OCI-LY7 (cell line): ENCODE measurements at regions not wholly inside any gene's neighbourhood (a gene's known extent, or its start where the extent isn't known, plus 50 kb on each side); places are given as distances from the start of the nearest gene placed in this dataset.
A peak's percentile ranks its signal among the peaks of the same experiment; 100 is the strongest.

ENCODE experiments used
- BruUV-seq: library from RNA; stranded (reverse); fragments of 400-500 nt; replicated peaks from 2 replicates; lab custom pipeline; 2021; lab: Mats Ljungman, UMichigan
- CTCF ChIA-PET: fragments of 300-600 bp; sonication (Branson Sonifier 250); formaldehyde crosslinking; loops from one replicate; lab custom pipeline; 2022; ENCODE audit warnings: antibody characterized with exemption; ENCODE audit not compliant: unreplicated experiment; lab: Charles Lee
- POLR2A ChIA-PET: fragments of 300-600 bp; sonication (Branson Sonifier 250); formaldehyde crosslinking; loops from one replicate; lab custom pipeline; 2022; ENCODE audit warnings: antibody characterized with exemption; lab: Charles Lee
- DNase-seq: peaks from one replicate; pipeline ENCODE4 v3.0.0-alpha.2; 2015; ENCODE audit warnings: low spot score
- H2AFZ ChIP-seq: fragments of 200-600 bp; sonication (generic), shearing (Covaris generic); 2 replicates; pipeline ENCODE4 v1.6.1; 2014; ENCODE audit warnings: mild to moderate bottlenecking, antibody characterized with exemption, low read length, moderate library complexity
- H3K27ac ChIP-seq: fragments of 200-600 bp; sonication (generic); 2 replicates; pipeline ENCODE4 v1.5.1; 2014; ENCODE audit warnings: mixed run types, low read depth, mild to moderate bottlenecking, moderate library complexity, low read length, inconsistent platforms; ENCODE audit not compliant: poor library complexity, severe bottlenecking
- H3K36me3 ChIP-seq: fragments of 200-600 bp; sonication (generic); 2 replicates; pipeline ENCODE4 v1.6.1; 2014; ENCODE audit warnings: mild to moderate bottlenecking, antibody characterized with exemption, low read length, moderate library complexity, mixed read lengths; ENCODE audit not compliant: insufficient read depth
- H3K4me1 ChIP-seq: fragments of 200-600 bp; sonication (generic); 2 replicates; pipeline ENCODE4 v1.5.1; 2014; ENCODE audit warnings: mild to moderate bottlenecking, low read length; ENCODE audit not compliant: insufficient read depth, poor library complexity, severe bottlenecking
- H3K4me2 ChIP-seq: fragments of 200-600 bp; sonication (generic); 2 replicates; pipeline ENCODE4 v1.6.1; 2014; ENCODE audit warnings: mild to moderate bottlenecking, low read length
- H3K4me3 ChIP-seq: fragments of 200-600 bp; sonication (generic); 2 replicates; pipeline ENCODE4 v1.5.1; 2014; ENCODE audit warnings: mild to moderate bottlenecking, low read depth, low read length; ENCODE audit not compliant: poor library complexity, severe bottlenecking
- H3K79me2 ChIP-seq: fragments of 200-600 bp; sonication (generic); 2 replicates; pipeline ENCODE4 v1.6.1; 2016; ENCODE audit warnings: low read depth, mild to moderate bottlenecking, low read length, moderate library complexity, mixed read lengths; ENCODE audit not compliant: insufficient read depth
- H3K9me2 ChIP-seq: fragments of 200-600 bp; sonication (generic); 2 replicates; pipeline ENCODE4 v1.6.1; 2016; ENCODE audit warnings: mild to moderate bottlenecking, low read length, mixed read lengths; ENCODE audit not compliant: insufficient read depth
- H3K9me3 ChIP-seq: fragments of 200-600 bp; sonication (generic); 2 replicates; pipeline ENCODE4 v1.6.1; 2014; ENCODE audit warnings: mild to moderate bottlenecking, mixed run types, low read length, mixed read lengths
- H4K20me1 ChIP-seq: fragments of 200-600 bp; sonication (generic); 2 replicates; pipeline ENCODE4 v1.6.1; 2014; ENCODE audit warnings: mild to moderate bottlenecking, antibody characterized with exemption, low read length, moderate library complexity, mixed read lengths; ENCODE audit not compliant: insufficient read depth
- CTCF ChIP-seq: fragments of 200-600 bp; sonication (generic); conservative IDR thresholded peaks from 2 replicates; pipeline ENCODE4 v1.5.1; 2014; ENCODE audit warnings: mild to moderate bottlenecking, antibody characterized with exemption, low read length, moderate library complexity, mixed read lengths
- EZH2phosphoT487 ChIP-seq: fragments of 200-600 bp; sonication (generic); IDR thresholded peaks from 2 replicates; pipeline ENCODE4 v1.6.1; 2018; ENCODE audit warnings: low read depth, borderline replicate concordance, mild to moderate bottlenecking, mixed run types, antibody characterized with exemption, low read length, moderate library complexity, mixed read lengths
- intact Hi-C: fragments of 100-400 bp; cut with micrococcal nuclease; formaldehyde crosslinking; loops from one replicate; pipeline ENCODE4 v1.10.0; 2022; ENCODE audit not compliant: unreplicated experiment

GRCh38 chr15:79157631-79158592, 67.3 kb upstream of the RASGRF1 start:
- Histone ChIP-seq H3K4me2 (no peak overlapping the region), H3K36me3 (no peaks in the 10 kb centered on the region), H3K9me3 (no peaks in the 10 kb centered on the region), H3K9me2 (no peaks in the 10 kb centered on the region), H2AFZ (no peak overlapping the region), H3K79me2 (no peaks in the 10 kb centered on the region), H4K20me1 (no peaks in the 10 kb centered on the region), H3K27ac (no peak overlapping the region), H3K4me3 (no peak overlapping the region), H3K4me1 (no peaks in the 10 kb centered on the region)
- ChIA-PET POLR2A (interaction anchor here (0.6 to 0.7 kb wide), 2 partner anchors 20 to 26 kb away, joined by 3 read pairs; no protein-coding TSS in a partner anchor), CTCF (no interaction called here)
- no TSS peak for BruUV-seq
- no peak for TF ChIP-seq CTCF
- TF ChIP-seq EZH2phosphoT487: no peak
- no peak for DNase-seq
- intact Hi-C loops: no loop called here

GRCh38 chr15:79156704-79157375, 66.3 kb upstream of the RASGRF1 start:
- TF ChIP-seq CTCF (no peak), EZH2phosphoT487 (no peak)
- CTCF ChIA-PET: no interaction called here
- H3K79me2 ChIP-seq: no peaks in the 10 kb centered on the region

More at GRCh38 chr15:79156704-79157375, 66.3 kb upstream of the RASGRF1 start:
- H3K9me3 ChIP-seq: no peaks in the 10 kb centered on the region
- H3K4me2 ChIP-seq: no peak overlapping the region
- no TSS peak for BruUV-seq
- no peaks in the 10 kb centered on the region for H3K36me3 ChIP-seq
- H3K9me2 ChIP-seq: no peaks in the 10 kb centered on the region
- no peaks in the 10 kb centered on the region for H3K4me1 ChIP-seq
- intact Hi-C loops: no loop called here
- DNase-seq: no peak
- POLR2A ChIA-PET: interaction anchor here (0.6 kb wide), 1 partner anchor 24 kb away, joined by 3 read pairs; no protein-coding TSS in a partner anchor
- H3K4me3 ChIP-seq: no peak overlapping the region
- H3K27ac ChIP-seq: no peak overlapping the region
- peak overlapping the region; percentile 50 for H2AFZ ChIP-seq
- no peaks in the 10 kb centered on the region for H4K20me1 ChIP-seq
